Breast epithelium (tissue), 4 donors: ENCODE measurements at regions not wholly inside any gene's neighbourhood (a gene's known extent, or its start where the extent isn't known, plus 50 kb on each side); places are given as distances from the start of the nearest gene placed in this dataset.
"Not testable (repeated sequence)": the region's sequence is repeated elsewhere in the genome, so short reads cannot be mapped to it uniquely, and the experiment has no call there.

ENCODE experiments used
- DNase-seq, 2 donors: peaks; one replicate each; pipeline ENCODE4 v3.0.0-alpha.2; 2019; ENCODE audit warnings: low spot score in 2 of 2
- H3K27ac ChIP-seq, 2 donors: fragments of 200-600 bp; sonication (generic) in 1 of 2; one replicate each; pipeline ENCODE4 v1.5.1; 2016 to 2019; ENCODE audit warnings: mild to moderate bottlenecking in 1 of 2
- H3K27me3 ChIP-seq, 2 donors: fragments of 200-600 bp; sonication (generic) in 1 of 2; one replicate each; pipeline versions ENCODE4 v1.5.1 to v1.6.0; 2017 to 2019; ENCODE audit warnings: control low read depth in 1 of 2, mild to moderate bottlenecking in 1 of 2
- H3K36me3 ChIP-seq: fragments of 200-600 bp; one replicate; pipeline ENCODE4 v1.5.1; 2019
- H3K4me1 ChIP-seq, 2 donors: fragments of 200-600 bp; sonication (generic); one replicate each; pipeline ENCODE4 v1.5.1; 2016 to 2019; ENCODE audit warnings: control low read depth in 1 of 2
- H3K4me3 ChIP-seq, 3 donors: fragments of 200-600 bp; sonication (generic); 1 replicate in 2 of 3; 2 replicates in 1 of 3; pipeline ENCODE4 v1.5.1; 2016 to 2019; ENCODE audit warnings: mild to moderate bottlenecking in 3 of 3, moderate library complexity in 2 of 3
- H3K9me3 ChIP-seq, 2 donors: fragments of 200-600 bp; sonication (generic) in 1 of 2; one replicate each; pipeline ENCODE4 v1.5.1; 2016 to 2019; ENCODE audit warnings: control low read depth in 1 of 2
- POLR2A ChIP-seq: fragments of 450-650 bp; IDR thresholded peaks from one replicate; pipeline ENCODE4 v1.6.1; 2016; ENCODE audit warnings: antibody characterized with exemption, mild to moderate bottlenecking, moderate library complexity
- POLR2AphosphoS5 ChIP-seq, 3 donors: sonication (generic); formaldehyde crosslinking; IDR thresholded peaks; one replicate each; pipeline ENCODE4 v1.6.1; 2017; ENCODE audit warnings: antibody characterized with exemption in 3 of 3
- intact Hi-C: fragments of 100-400 bp; cut with DNase I; formaldehyde crosslinking; loops from one replicate; pipeline ENCODE4 v1.15.1; 2023; ENCODE audit warnings: low total_unique reads
- TF ChIP-seq, protein P1 (sequence below), 3 donors: fragments of 450-650 bp; IDR thresholded peaks; one replicate each; pipeline ENCODE4 v1.5.1; 2016 to 2017; ENCODE audit warnings: antibody characterized with exemption in 3 of 3, mild to moderate bottlenecking in 3 of 3, moderate library complexity in 3 of 3

DNA sequence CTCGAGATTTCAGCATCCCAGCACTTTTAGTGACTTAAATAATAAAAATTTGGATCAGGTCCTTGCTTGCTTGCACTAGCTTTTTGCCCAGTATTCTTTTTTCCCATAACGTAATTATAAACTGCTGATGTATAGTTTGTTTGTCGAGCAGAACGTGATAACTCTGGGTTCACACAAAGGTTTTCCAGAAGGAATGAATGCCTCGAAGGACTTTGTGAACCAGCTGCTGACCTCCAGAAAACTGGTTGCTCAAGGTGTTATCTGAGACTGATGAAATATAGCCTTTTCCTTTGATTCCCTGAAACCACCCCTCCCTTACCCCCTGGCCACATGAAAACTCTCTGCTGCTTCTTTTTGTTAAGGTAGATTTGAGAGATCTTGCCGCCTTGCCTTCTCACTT lies 229.1 kb upstream of the CARD18 start:
- intact Hi-C loops = no loop called here
- H3K36me3 ChIP-seq = no peaks in the 10 kb centered on the region
- H3K4me3 ChIP-seq = no peak overlapping the region
- H3K4me1 ChIP-seq = no peaks in the 10 kb centered on the region
- TF ChIP-seq, protein P1, sequence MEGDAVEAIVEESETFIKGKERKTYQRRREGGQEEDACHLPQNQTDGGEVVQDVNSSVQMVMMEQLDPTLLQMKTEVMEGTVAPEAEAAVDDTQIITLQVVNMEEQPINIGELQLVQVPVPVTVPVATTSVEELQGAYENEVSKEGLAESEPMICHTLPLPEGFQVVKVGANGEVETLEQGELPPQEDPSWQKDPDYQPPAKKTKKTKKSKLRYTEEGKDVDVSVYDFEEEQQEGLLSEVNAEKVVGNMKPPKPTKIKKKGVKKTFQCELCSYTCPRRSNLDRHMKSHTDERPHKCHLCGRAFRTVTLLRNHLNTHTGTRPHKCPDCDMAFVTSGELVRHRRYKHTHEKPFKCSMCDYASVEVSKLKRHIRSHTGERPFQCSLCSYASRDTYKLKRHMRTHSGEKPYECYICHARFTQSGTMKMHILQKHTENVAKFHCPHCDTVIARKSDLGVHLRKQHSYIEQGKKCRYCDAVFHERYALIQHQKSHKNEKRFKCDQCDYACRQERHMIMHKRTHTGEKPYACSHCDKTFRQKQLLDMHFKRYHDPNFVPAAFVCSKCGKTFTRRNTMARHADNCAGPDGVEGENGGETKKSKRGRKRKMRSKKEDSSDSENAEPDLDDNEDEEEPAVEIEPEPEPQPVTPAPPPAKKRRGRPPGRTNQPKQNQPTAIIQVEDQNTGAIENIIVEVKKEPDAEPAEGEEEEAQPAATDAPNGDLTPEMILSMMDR (IDR thresholded peaks at IDR 0.05) = no peak
- no peak for TF ChIP-seq POLR2A
- TF ChIP-seq POLR2AphosphoS5 (IDR thresholded peaks at IDR 0.05) = no peak
- no peak overlapping the region for H3K27ac ChIP-seq
- H3K27me3 ChIP-seq = no peaks in the 10 kb centered on the region
- no peak for DNase-seq
- no peaks in the 10 kb centered on the region for H3K9me3 ChIP-seq

DNA sequence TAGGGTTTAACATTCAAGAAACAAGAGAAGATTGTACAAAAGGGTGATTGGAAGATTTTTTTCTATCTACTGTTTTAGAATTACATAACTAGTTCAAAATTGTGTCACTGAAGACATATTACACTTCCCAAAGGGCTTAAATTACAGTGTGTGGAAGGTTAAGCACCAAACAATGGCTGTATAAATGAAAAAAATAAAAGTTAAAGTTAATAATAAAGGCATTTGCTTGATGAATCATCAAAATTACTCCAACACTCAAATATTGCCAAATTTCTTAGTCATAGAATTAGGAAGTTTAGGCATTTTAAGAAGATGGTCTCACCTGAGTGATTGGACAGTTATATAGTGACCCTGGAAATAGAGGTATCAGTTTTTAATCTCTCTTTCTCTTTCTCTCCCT lies 227.6 kb upstream of the CARD18 start:
- H3K4me3 ChIP-seq = no peak overlapping the region
- intact Hi-C loops = no loop called here
- no peak overlapping the region for H3K27ac ChIP-seq
- DNase-seq = no peak
- no peaks in the 10 kb centered on the region for H3K36me3 ChIP-seq
- no peaks in the 10 kb centered on the region for H3K9me3 ChIP-seq
- TF ChIP-seq, protein P1 (IDR thresholded peaks at IDR 0.05) = no peak
- no peak for TF ChIP-seq POLR2AphosphoS5 (IDR thresholded peaks at IDR 0.05)
- H3K27me3 ChIP-seq = no peaks in the 10 kb centered on the region
- H3K4me1 ChIP-seq = no peaks in the 10 kb centered on the region

- intact Hi-C loops = no loop called here
- TF ChIP-seq POLR2A (no peak), POLR2AphosphoS5 (IDR thresholded peaks at IDR 0.05) (no peak)
- TF ChIP-seq, protein P1 (IDR thresholded peaks at IDR 0.05) = no peak
- DNase-seq = no peak
- Histone ChIP-seq H3K27ac (no peak overlapping the region), H3K9me3 (no peaks in the 10 kb centered on the region), H3K4me1 (no peaks in the 10 kb centered on the region), H3K36me3 (no peaks in the 10 kb centered on the region), H3K27me3 (no peaks in the 10 kb centered on the region), H3K4me3 (no peak overlapping the region)
These were observed 222.1 kb upstream of the CARD18 start for GRCh38 chr11:105361651-105362050.

- intact Hi-C loops = no loop called here
- TF ChIP-seq POLR2AphosphoS5 (IDR thresholded peaks at IDR 0.05) (no peak), POLR2A (no peak)
- TF ChIP-seq, protein P1 (IDR thresholded peaks at IDR 0.05) = no peak
- H3K4me1 ChIP-seq = no peaks in the 10 kb centered on the region
These were observed 218.2 kb upstream of the CARD18 start for GRCh38 chr11:105357764-105358163.

DNA sequence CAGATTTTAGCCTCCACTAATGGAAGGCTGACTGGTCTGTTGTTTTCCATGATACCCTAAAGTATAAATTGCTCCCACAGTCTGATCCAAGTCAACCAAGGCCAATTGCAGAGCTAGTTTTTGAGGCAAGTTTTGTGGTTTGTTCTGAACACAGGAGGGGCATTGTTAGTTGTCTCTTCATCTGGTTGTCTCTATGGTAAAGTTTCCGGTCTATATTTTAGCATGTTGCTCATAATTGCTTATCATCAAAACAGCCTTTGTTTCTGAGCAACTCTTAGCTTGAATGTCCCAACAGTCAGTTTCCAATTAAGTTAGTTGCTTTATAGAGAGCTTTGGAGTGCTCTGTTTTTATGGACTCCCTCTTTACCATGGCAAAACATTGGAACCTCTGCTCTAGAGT lies 217.6 kb upstream of the CARD18 start:
- Histone ChIP-seq H3K4me1 (no peaks in the 10 kb centered on the region), H3K36me3 (no peaks in the 10 kb centered on the region), H3K9me3 (no peaks in the 10 kb centered on the region), H3K27me3 (no peaks in the 10 kb centered on the region), H3K4me3 (no peak overlapping the region), H3K27ac (no peak overlapping the region)
- DNase-seq = no peak
- intact Hi-C loops = no loop called here
- TF ChIP-seq, protein P1 (IDR thresholded peaks at IDR 0.05) = no peak
- TF ChIP-seq POLR2AphosphoS5 (IDR thresholded peaks at IDR 0.05) = no peak
- TF ChIP-seq POLR2A = no peak

More at GRCh38 chr11:105357764-105358163, 218.2 kb upstream of the CARD18 start:
- Histone ChIP-seq H3K9me3 (no peaks in the 10 kb centered on the region), H3K4me3 (no peak overlapping the region), H3K27me3 (no peaks in the 10 kb centered on the region), H3K36me3 (no peaks in the 10 kb centered on the region), H3K27ac (no peak overlapping the region)
- DNase-seq = no peak

GRCh38 chr11:105349867-105350266 lies 210.3 kb upstream of the CARD18 start:
- H3K36me3 ChIP-seq, H3K4me1 ChIP-seq, H3K4me3 ChIP-seq, intact Hi-C loops, DNase-seq, H3K27me3 ChIP-seq, H3K27ac ChIP-seq: not testable (repeated sequence)
- H3K9me3 ChIP-seq = peaks cover 5 to 18% of the 10 kb centered on the region in 2 donors
